NCI-H2107 treated with DMSO at 0.1 percent for 48 hours (cell line): ENCODE measurements at regions not wholly inside any gene's neighbourhood (a gene's known extent, or its start where the extent isn't known, plus 50 kb on each side); places are given as distances from the start of the nearest gene placed in this dataset.

Experiments used
- DNase-seq: peaks from one replicate; lab custom pipeline; 2025; ENCODE audit not compliant: unreplicated experiment; lab: John Stamatoyannopoulos, UW

DNA sequence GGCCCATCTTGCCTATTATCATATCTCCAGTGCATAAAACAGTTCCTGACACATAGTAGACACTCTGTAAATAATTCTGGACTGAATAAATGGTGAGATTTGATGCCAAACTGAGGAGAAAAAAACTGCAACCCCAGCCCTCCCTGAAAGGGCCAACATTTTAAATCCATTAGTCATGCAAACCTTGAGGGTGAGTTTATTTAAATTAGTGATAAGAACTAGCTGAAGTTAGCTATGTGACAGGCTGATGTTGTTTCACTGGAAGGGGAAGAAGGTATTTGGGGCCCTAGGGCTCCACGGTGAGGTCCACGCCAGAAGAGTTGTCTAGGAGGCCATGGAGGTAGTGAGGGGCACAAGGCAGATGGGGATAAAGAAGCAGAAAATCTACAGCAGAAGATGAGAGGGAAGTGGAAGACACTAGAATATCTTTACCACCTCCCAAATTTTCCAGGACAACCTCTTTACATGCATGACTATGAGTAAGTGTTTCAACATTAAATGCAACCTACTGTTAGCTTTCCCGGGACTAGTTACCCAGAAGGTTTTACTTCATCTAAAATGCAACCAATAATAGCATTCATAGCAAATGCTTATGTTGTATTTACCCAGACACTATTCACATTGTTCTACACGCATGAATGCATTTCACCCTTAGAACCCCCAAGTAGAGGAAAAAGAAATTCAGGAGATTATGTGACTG lies 183.2 kb upstream of the LYZL1 start:
- no peak for DNase-seq

DNA sequence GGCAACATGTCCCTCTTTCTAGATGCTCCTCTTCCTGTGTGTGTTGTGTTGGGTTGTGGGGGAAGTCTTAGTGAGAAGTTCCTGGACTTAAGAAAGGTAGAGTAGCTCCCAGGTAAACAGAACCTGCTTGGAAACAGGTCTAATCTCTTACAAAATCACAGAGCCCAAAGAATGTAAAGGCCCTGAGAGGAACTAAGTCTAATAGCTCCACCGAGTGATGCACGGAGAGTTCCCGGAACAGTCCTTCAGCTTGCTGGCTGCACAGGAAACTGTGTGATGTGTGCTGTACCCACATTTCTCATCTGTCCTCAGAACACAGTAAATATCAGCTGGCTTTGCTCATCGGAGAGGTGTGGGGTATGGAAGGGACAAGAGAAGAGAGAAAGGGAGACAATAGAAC lies 182.6 kb upstream of the LYZL1 start:
- DNase-seq: no peak

DNA sequence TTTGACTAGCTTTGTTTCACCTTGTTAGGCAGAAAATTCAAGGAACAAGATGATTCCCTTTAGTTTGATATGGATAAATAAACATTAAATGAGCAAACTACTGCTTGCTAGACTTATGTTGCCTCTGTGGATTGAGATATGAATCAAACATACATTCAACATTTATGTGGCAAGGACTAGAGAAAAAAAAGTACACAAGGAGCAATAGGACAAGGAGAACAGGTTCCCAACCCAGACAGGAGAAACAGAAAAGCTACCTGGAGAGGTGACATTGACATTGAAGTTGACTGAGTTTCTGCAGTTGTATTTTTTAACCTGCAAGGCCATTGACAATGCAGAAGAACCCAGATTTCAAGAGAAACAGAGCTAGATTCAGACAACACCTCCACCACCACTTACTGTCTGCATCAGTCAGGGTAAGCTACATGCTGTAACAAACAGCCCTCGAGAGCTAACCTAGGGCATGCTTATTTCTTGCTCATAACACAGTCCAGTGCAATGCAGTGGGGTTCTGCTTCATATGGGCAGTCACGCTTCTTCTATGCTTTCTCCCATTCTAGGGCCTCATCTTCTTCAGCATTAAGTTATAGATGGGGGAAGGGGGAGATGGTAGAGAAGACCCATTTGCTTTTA lies 180.9 kb upstream of the LYZL1 start:
- DNase-seq: no peak

GRCh38 chr10:29109707-29110571 lies 178.9 kb upstream of the LYZL1 start:
- DNase-seq: no peak

DNA sequence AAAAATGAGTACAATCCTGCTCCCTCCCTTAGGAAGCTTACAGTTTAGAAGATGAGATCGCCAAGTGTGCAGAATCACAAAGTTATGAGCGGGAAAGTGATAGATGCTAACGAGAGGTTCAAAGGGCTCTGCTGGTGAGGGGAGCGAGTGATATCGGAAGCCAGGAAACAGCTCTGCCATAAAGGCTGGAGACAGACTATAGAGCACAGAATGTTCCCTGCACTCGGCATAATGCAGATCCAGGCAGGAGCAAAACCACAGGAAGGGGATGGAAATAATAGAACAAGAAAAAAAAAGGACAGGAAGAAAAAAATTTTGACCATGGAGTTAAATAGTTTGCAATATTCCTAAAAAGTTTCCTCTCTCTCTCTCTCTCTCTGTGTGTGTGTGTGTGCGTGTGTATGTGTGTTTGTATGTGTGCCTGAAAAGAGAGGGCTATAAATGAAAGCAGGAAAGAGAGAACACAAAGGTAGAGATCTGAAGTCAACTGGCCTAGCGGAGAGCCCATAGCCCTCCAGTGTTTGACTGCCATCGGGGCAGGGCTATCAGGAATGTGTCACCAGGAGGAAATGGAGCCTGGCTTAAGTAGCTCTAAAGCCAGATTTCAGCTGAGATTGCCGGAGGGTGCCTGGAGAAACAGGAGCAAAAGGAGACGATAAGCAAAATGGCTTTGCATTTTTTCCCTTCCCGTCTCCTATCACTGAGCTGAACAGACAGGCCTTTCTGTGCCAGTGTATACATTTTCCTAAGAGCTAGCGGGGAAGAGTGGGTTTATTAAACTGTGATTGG lies 175.8 kb upstream of the LYZL1 start:
- no peak for DNase-seq

DNA sequence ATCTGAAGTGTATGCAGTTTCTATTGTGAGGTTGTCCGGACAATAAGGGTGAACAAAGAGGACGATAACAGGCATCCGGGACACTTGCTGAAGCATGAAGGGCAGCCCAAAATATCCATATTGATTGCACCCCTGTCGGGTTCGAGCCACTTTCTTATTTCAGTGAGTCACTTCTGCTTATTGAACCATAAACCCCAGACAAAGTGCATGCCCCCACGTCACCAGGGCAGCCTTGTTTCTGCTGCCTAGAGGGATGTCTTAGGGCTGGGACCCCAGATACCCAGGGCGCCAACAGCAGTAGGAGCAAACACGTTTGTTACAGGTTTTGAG lies 175.3 kb upstream of the LYZL1 start:
- DNase-seq: no peak

GRCh38 chr10:29114141-29114540 lies 174.7 kb upstream of the LYZL1 start:
- DNase-seq: no peak

DNA sequence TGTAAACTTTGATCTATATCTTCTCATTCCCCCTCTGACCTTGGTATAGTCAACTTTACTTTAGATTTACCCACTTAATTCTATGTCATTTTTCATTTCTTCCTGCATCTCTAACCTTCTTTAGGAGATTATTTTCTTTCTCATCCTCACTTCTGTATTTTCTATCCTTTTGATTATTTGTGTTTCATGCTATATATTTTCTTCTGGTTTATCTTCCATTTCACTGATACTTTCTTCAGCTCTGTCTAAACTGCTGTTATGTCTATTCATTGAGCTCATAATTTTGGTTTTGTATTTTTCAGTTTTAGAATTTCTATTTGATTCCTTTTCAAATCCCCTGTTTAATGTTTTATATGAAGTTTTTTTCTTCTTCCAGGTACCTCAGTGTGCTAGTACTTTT lies 171.1 kb upstream of the LYZL1 start:
- no peak for DNase-seq

DNA sequence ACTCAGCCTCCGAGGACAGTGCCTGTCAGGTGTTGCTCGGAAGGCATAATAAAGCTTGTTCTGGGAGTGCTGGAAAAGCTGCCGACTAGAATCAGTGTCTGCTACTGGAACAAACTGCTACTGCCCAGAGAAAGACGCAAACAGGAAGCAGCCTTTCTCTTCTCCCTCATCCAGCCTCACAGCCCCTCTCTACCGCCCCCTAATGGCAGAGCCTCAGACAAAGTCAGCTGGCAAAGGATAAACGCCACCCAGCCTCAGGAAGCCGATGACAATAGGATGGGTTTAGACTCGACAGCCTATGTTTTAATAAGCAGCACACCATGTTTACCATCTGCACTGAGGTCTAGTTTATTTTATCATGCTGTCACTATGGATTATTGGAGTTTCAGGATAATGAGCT lies 169.5 kb upstream of the LYZL1 start:
- no peak for DNase-seq

DNA sequence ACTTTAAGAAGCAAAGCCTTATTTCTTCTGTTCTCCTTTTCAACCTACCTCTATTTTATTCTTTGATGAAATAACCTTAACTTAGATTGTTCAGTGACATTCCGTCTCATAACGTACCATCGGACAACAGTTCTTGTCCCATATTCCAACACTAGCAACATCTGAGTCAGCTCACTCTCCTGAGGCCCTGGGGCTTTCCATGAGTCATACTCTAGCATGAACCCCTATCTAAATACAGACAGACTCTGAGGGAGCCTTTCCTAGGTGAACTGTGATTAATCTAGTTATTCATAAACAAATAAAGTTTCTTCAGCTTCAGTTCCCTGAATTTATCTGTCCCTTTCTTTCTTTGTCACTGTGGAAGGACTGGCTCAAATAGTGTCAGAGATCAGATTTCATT lies 168.7 kb upstream of the LYZL1 start:
- DNase-seq: no peak

- DNase-seq: no peak
Measured at GRCh38 chr10:29124864-29125263, 164.0 kb upstream of the LYZL1 start.

GRCh38 chr10:29127037-29127700 lies 161.7 kb upstream of the LYZL1 start:
- no peak for DNase-seq

- DNase-seq: no peak
Measured at GRCh38 chr10:29127731-29128130, 161.1 kb upstream of the LYZL1 start.

- no peak for DNase-seq
Measured at GRCh38 chr10:29130190-29130673, 158.6 kb upstream of the LYZL1 start.

- DNase-seq: no peak
Measured at GRCh38 chr10:29131952-29132547, 156.8 kb upstream of the LYZL1 start.

DNA sequence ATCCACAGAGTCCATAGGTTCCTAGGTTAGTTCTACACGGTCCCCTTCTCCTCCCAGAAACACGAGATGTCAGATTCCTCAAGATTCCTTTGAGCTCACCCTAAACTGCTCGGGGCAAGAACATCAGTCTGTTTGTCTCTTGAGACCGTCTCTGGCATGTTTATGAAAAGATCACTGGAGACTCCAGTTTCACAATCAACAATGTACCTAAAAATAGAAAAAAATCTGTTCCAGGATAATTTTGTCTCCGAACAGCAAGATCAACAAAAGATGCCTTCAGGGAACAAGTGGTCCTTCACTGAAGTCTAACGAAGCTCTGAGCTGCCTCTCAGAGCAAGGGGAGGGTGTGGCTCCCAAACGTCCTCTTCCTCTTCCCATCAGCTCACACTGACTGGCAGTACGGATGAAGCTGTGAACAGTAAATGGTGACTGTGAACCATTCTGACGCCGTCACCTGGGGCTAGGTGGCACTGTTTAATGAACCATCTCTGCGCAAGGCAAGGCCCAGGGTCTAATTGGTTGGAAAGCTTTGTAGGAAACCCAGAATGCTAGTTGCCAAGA lies 156.2 kb upstream of the LYZL1 start:
- no peak for DNase-seq

- no peak for DNase-seq
Measured at GRCh38 chr10:29135337-29135736, 153.5 kb upstream of the LYZL1 start.

DNA sequence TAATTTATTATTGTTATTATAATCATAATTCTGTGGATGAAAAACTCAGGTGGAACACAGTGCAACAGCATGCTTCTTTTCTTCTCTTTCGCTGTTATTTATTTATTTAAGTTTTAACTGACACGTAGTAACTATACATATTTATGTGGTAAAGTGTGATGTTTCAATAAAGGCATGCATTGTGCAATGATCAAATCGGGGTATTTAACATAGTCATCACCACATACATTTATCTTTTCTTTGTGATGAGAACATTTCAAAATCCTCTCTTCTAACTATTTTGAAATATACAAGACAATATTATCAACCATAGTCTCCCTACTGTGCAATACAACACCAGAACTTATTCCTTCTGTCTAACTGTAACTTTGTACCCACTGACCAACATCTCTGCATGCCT lies 152.5 kb upstream of the LYZL1 start:
- DNase-seq: no peak

DNA sequence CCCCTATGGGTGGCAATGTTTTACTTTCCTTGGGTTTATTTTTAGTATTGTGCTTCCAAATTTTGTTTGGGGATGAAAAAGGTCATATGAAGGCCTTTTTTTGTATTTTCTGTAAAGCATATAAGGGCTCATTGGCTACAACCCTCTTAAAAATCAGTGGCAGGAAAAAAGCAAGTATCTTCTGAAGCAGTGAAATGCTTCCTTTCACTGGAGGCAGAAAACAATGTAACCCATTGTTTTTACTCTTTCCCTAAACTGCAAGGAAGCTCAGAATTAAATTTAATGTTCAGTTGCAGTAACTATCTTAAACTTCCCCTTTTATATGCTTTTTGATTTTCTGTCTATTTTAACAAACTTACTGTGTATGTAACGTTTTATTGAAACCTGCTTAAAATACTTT lies 148.7 kb upstream of the LYZL1 start:
- DNase-seq: no peak

GRCh38 chr10:29140991-29141390 lies 147.9 kb upstream of the LYZL1 start:
- DNase-seq: no peak
